K562 (cell line): ENCODE measurements at regions not wholly inside any gene's neighbourhood (a gene's known extent, or its start where the extent isn't known, plus 50 kb on each side); places are given as distances from the start of the nearest gene placed in this dataset.

Experiments
- HMG20B ChIP-seq: fragments of 250-450 bp; sonication (Bioruptor Pico); IDR thresholded peaks from 2 replicates; pipeline ENCODE4 v1.5.0; 2021; ENCODE audit warnings: mild to moderate bottlenecking
- JUN ChIP-seq, 2 experiments: sonication (generic) in 1 of 2; formaldehyde crosslinking in 1 of 2; IDR thresholded peaks; 2 replicates each; pipeline versions ENCODE4 v1.6.1 to v1.8.0; 2012 to 2022; ENCODE audit warnings: borderline replicate concordance in 2 of 2, mild to moderate bottlenecking in 2 of 2, improper control_type of control experiment in 1 of 2, low read depth in 1 of 2, low read length in 1 of 2, missing genetic modification reagents in 1 of 2
- POLR2A ChIP-seq: fragments of 450-650 bp; conservative IDR thresholded peaks from 2 replicates; pipeline ENCODE4 v1.6.1; 2016
- TF ChIP-seq, protein P1 (sequence below): sonication (generic); formaldehyde crosslinking; IDR thresholded peaks from 2 replicates; pipeline ENCODE4 v1.8.1; 2022; ENCODE audit warnings: missing genetic modification reagents

DNA sequence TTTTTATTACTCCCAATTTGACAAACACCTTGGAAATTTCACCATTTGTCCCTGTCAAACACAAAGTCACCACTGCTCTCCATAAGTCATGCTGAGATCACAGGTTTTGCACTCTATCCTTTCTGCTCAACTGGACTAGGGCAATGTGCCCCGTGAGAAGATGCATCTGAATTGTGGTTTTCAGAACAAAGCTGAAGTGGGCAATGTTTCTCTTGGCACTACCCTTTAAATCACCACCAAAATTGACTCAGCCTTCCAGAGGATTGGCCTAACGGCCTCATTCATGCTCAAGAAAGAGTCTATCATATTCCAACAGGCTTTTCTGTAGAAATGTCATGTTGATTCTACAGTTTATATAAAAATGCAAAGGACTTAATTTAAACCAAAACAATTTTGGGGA, 81.0 kb upstream of the TRIO start:
- TF ChIP-seq HMG20B (CRISPR knock-in tag), result no peak
- no peak for TF ChIP-seq JUN (IDR thresholded peaks at IDR 0.05; ENCODE audit: borderline replicate concordance, low read depth, low read length)
- no peak for TF ChIP-seq JUN (CRISPR knock-in tag; IDR thresholded peaks at IDR 0.05; ENCODE audit: borderline replicate concordance)
- TF ChIP-seq, protein P1, sequence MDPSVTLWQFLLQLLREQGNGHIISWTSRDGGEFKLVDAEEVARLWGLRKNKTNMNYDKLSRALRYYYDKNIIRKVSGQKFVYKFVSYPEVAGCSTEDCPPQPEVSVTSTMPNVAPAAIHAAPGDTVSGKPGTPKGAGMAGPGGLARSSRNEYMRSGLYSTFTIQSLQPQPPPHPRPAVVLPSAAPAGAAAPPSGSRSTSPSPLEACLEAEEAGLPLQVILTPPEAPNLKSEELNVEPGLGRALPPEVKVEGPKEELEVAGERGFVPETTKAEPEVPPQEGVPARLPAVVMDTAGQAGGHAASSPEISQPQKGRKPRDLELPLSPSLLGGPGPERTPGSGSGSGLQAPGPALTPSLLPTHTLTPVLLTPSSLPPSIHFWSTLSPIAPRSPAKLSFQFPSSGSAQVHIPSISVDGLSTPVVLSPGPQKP, result no peak
- no peak for TF ChIP-seq POLR2A
